Bronchial epithelial cell (primary cell): ENCODE measurements at regions not wholly inside any gene's neighbourhood (a gene's known extent, or its start where the extent isn't known, plus 50 kb on each side); places are given as distances from the start of the nearest gene placed in this dataset.

Experiments used
- DNase-seq: peaks from one replicate; pipeline ENCODE4 v3.0.0-alpha.2; 2010; ENCODE audit warnings: low read depth
- FAIRE-seq: peaks from 2 replicates; lab custom pipeline; 2011; peaks lifted over from hg19 to GRCh38; lab: Jason Lieb, UNC
- H3K27me3 ChIP-seq: 2 replicates; pipeline ENCODE4 v1.5.1; 2011; ENCODE audit warnings: low read length; ENCODE audit not compliant: control insufficient read depth, insufficient read depth
- H3K36me3 ChIP-seq: 2 replicates; pipeline ENCODE4 v1.5.1; 2011; ENCODE audit warnings: low read length; ENCODE audit not compliant: control insufficient read depth, insufficient read depth
- H3K4me3 ChIP-seq: 2 replicates; pipeline ENCODE4 v1.5.1; 2011; ENCODE audit warnings: mild to moderate bottlenecking, low read depth, low read length, control low read depth
- TF ChIP-seq, protein P1 (sequence below): IDR thresholded peaks from 2 replicates; pipeline ENCODE4 v1.5.1; 2011; ENCODE audit warnings: mild to moderate bottlenecking, moderate library complexity, low read length, control low read depth, inconsistent platforms; ENCODE audit not compliant: insufficient read depth, severe bottlenecking

GRCh38 chr10:3592424-3592823, 192.6 kb downstream of the KLF6 start:
- Histone ChIP-seq H3K4me3 (no peak overlapping the region), H3K27me3 (no peaks in the 10 kb centered on the region), H3K36me3 (no peaks in the 10 kb centered on the region)
- FAIRE-seq (no peak), DNase-seq (no peak)
- TF ChIP-seq, protein P1, sequence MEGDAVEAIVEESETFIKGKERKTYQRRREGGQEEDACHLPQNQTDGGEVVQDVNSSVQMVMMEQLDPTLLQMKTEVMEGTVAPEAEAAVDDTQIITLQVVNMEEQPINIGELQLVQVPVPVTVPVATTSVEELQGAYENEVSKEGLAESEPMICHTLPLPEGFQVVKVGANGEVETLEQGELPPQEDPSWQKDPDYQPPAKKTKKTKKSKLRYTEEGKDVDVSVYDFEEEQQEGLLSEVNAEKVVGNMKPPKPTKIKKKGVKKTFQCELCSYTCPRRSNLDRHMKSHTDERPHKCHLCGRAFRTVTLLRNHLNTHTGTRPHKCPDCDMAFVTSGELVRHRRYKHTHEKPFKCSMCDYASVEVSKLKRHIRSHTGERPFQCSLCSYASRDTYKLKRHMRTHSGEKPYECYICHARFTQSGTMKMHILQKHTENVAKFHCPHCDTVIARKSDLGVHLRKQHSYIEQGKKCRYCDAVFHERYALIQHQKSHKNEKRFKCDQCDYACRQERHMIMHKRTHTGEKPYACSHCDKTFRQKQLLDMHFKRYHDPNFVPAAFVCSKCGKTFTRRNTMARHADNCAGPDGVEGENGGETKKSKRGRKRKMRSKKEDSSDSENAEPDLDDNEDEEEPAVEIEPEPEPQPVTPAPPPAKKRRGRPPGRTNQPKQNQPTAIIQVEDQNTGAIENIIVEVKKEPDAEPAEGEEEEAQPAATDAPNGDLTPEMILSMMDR, result no peak

- DNase-seq, result no peak
- no peak for FAIRE-seq
- no peaks in the 10 kb centered on the region for H3K36me3 ChIP-seq
- TF ChIP-seq, protein P1, result no peak
- H3K4me3 ChIP-seq, result no peak overlapping the region
- no peaks in the 10 kb centered on the region for H3K27me3 ChIP-seq
Measured at GRCh38 chr10:3588816-3589215, 196.2 kb downstream of the KLF6 start.

GRCh38 chr10:3588346-3588745, 196.7 kb downstream of the KLF6 start:
- Histone ChIP-seq H3K4me3 (no peak overlapping the region), H3K27me3 (no peaks in the 10 kb centered on the region), H3K36me3 (no peaks in the 10 kb centered on the region)
- FAIRE-seq (no peak), DNase-seq (no peak)
- TF ChIP-seq, protein P1, result no peak

GRCh38 chr10:3584926-3585784, 199.9 kb downstream of the KLF6 start:
- FAIRE-seq (no peak), DNase-seq (no peak)
- TF ChIP-seq, protein P1, result no peak

GRCh38 chr10:3580565-3580964, 204.4 kb downstream of the KLF6 start:
- H3K36me3 ChIP-seq, result no peaks in the 10 kb centered on the region
- no peak overlapping the region for H3K4me3 ChIP-seq
- TF ChIP-seq, protein P1, result no peak
- no peaks in the 10 kb centered on the region for H3K27me3 ChIP-seq
- FAIRE-seq (no peak), DNase-seq (no peak)

More at GRCh38 chr10:3584926-3585784, 199.9 kb downstream of the KLF6 start:
- H3K27me3 ChIP-seq, result no peaks in the 10 kb centered on the region
- no peak overlapping the region for H3K4me3 ChIP-seq
- no peaks in the 10 kb centered on the region for H3K36me3 ChIP-seq
